ENCODE measurements at regions not wholly inside any gene's neighbourhood (a gene's known extent, or its start where the extent isn't known, plus 50 kb on each side); places are given as distances from the start of the nearest gene placed in this dataset.

DNA sequence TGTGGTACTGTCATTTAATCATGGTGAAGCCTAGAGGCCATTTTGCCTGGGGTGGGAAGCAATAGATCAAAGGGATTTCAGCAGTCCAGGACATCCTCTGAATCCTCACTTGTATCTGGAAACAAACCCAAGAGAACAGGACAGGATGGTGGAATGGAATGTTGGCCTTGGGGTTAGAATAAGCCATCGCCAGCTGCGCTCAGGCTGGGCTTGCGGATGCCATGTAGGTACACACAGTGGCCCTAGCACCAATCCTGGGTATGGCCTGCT, 76.5 kb upstream of the ALDH1A3 start:
- Mint-ChIP-seq H3K27ac (no peak overlapping the region), H3K4me3 (no peak overlapping the region), H3K27me3 (no peaks in the 10 kb centered on the region), H3K4me1 (ENCODE audit: unreplicated experiment) (no peaks in the 10 kb centered on the region), H3K9me3 (no peaks in the 10 kb centered on the region), H3K36me3 (no peaks in the 10 kb centered on the region)
- TF ChIP-seq, protein P1, sequence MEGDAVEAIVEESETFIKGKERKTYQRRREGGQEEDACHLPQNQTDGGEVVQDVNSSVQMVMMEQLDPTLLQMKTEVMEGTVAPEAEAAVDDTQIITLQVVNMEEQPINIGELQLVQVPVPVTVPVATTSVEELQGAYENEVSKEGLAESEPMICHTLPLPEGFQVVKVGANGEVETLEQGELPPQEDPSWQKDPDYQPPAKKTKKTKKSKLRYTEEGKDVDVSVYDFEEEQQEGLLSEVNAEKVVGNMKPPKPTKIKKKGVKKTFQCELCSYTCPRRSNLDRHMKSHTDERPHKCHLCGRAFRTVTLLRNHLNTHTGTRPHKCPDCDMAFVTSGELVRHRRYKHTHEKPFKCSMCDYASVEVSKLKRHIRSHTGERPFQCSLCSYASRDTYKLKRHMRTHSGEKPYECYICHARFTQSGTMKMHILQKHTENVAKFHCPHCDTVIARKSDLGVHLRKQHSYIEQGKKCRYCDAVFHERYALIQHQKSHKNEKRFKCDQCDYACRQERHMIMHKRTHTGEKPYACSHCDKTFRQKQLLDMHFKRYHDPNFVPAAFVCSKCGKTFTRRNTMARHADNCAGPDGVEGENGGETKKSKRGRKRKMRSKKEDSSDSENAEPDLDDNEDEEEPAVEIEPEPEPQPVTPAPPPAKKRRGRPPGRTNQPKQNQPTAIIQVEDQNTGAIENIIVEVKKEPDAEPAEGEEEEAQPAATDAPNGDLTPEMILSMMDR (conservative IDR thresholded peaks at IDR 0.05) = no peak
- no peak for DNase-seq (ENCODE audit: extremely low spot score, unreplicated experiment)

DNA sequence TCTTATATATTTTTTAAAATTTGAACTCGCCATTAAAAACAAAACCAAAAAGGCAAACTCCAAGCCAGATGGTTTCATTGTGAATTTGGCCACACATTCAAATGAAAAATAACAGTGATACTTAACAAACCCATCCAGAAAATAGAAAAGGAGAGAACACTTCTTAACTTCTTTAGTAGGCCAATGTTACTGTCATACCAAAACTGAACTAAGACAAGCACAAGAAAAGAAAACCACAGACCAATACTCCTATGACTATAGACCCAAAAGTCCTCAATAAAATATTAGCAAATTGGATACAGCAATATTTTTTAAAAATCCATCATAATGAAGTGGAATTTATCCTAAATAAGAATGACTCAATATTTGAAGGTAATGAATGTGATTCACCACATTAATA, 73.5 kb upstream of the ALDH1A3 start:
- Mint-ChIP-seq H3K9me3 (no peaks in the 10 kb centered on the region), H3K27ac (no peak overlapping the region), H3K4me3 (no peak overlapping the region), H3K36me3 (no peaks in the 10 kb centered on the region), H3K4me1 (ENCODE audit: unreplicated experiment) (no peaks in the 10 kb centered on the region), H3K27me3 (no peaks in the 10 kb centered on the region)
- TF ChIP-seq, protein P1 (conservative IDR thresholded peaks at IDR 0.05) = no peak
- no peak for DNase-seq (ENCODE audit: extremely low spot score, unreplicated experiment)

DNA sequence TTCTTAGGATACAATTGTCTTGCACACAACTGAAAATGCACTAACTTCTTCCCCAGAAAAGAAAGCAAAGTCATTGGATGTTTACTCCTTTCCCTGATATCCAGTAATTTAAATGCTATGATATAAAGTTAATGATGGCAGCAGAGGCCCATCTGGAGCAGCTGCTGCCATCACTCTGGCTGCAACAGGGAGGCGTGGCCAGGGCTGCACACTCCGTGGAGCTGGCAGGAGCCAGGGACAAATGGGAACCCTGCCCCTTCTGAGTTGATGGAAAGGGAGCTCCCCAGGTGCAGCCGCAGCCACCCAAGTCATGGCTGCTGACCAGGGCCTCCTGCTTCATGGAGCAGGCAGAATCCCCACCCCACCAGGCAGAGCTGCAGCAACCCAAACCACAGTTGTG, 72.6 kb upstream of the ALDH1A3 start:
- Mint-ChIP-seq H3K27me3 (no peaks in the 10 kb centered on the region), H3K4me1 (ENCODE audit: unreplicated experiment) (no peaks in the 10 kb centered on the region), H3K9me3 (no peaks in the 10 kb centered on the region), H3K27ac (no peak overlapping the region), H3K36me3 (no peaks in the 10 kb centered on the region), H3K4me3 (no peak overlapping the region)
- TF ChIP-seq, protein P1 (conservative IDR thresholded peaks at IDR 0.05) = no peak
- DNase-seq (ENCODE audit: extremely low spot score, unreplicated experiment) = no peak

DNA sequence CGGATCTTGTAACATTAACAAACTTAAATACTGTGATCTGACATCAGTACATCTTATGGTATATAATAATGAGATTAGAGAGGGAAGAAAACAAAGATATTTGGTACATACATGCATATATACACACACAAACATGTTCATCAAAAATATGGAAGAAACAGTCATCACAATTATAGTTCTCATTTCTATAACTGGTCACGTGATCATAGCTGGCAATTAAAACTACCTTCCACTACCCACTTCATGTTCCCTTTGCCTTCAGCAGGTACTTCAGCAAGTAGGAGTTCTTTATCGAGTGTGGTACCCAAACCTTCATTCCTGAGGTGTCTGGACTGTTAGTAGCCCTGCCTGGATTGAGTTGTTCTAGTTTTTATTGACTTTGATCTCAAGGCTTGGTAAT, 70.9 kb upstream of the ALDH1A3 start:
- Mint-ChIP-seq H3K27ac (no peak overlapping the region), H3K27me3 (no peaks in the 10 kb centered on the region), H3K4me3 (no peak overlapping the region), H3K4me1 (ENCODE audit: unreplicated experiment) (no peaks in the 10 kb centered on the region), H3K36me3 (no peaks in the 10 kb centered on the region), H3K9me3 (peaks cover 6% of the 10 kb centered on the region)
- DNase-seq (ENCODE audit: extremely low spot score, unreplicated experiment) = no peak
- TF ChIP-seq, protein P1 (conservative IDR thresholded peaks at IDR 0.05) = no peak

DNA sequence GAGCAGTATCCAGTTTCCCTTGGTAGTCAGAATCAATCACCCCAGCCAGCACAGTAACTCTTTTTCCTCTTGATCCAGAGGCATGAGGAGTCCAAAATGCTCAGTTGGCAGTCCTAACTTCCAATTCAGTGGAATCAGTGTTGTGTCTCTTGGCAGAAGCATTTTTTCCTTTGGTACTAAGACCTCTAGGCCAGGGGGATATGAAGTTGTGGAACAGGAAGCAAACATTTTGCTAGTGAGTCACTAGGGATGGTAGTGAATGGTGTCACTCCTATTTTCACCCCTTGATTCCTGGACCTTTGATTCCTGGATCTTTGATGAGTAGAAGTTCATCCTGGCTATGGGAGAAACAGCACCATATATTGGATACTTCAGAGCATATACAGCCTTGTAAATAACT, 70.5 kb upstream of the ALDH1A3 start:
- no peak for DNase-seq (ENCODE audit: extremely low spot score, unreplicated experiment)
- TF ChIP-seq, protein P1 (conservative IDR thresholded peaks at IDR 0.05) = no peak
- H3K27ac Mint-ChIP-seq = no peak overlapping the region
- H3K27me3 Mint-ChIP-seq = no peaks in the 10 kb centered on the region
- H3K36me3 Mint-ChIP-seq = no peaks in the 10 kb centered on the region
- no peak overlapping the region for H3K4me3 Mint-ChIP-seq
- peaks cover 6% of the 10 kb centered on the region for H3K9me3 Mint-ChIP-seq
- no peaks in the 10 kb centered on the region for H3K4me1 Mint-ChIP-seq (ENCODE audit: unreplicated experiment)

DNA sequence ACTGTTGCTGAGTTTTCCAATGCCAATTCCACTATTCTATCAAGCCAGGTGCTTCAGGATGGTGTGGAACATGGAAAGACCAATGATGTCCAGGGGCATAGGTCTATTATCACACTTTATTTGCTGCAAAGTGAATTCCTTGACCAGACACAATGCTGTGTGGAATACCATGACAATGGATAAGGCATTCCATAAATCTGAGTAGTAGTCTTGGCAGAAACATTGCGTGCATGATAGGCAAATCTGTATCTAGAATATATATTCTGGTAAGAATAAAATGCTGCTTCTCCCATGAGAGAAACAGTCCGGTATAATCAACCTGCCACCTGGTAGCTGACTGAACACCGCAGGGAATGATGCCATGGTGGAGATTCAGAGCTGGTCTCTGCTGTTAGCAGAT, 70.0 kb upstream of the ALDH1A3 start:
- H3K9me3 Mint-ChIP-seq = peaks cover 7% of the 10 kb centered on the region
- no peaks in the 10 kb centered on the region for H3K36me3 Mint-ChIP-seq
- no peak for DNase-seq (ENCODE audit: extremely low spot score, unreplicated experiment)
- no peaks in the 10 kb centered on the region for H3K4me1 Mint-ChIP-seq (ENCODE audit: unreplicated experiment)
- H3K27me3 Mint-ChIP-seq = no peaks in the 10 kb centered on the region
- H3K4me3 Mint-ChIP-seq = no peak overlapping the region
- no peak overlapping the region for H3K27ac Mint-ChIP-seq
- TF ChIP-seq, protein P1 (conservative IDR thresholded peaks at IDR 0.05) = no peak
